Uterus (tissue), 3 donors: ENCODE measurements at regions not wholly inside any gene's neighbourhood (a gene's known extent, or its start where the extent isn't known, plus 50 kb on each side); places are given as distances from the start of the nearest gene placed in this dataset.

ENCODE experiments used
- DNase-seq, 2 donors: peaks; one replicate each; pipeline ENCODE4 v3.0.0-alpha.2; 2019 to 2020
- H3K27ac ChIP-seq, 2 donors: fragments of 200-600 bp; sonication (generic); 1 replicate in 1 of 2; 2 replicates in 1 of 2; pipeline ENCODE4 v1.5.1; 2016 to 2018
- H3K27me3 ChIP-seq, 2 donors: fragments of 200-600 bp; sonication (generic); one replicate each; pipeline ENCODE4 v1.5.1; 2018 to 2019; ENCODE audit warnings: control low read depth in 1 of 2
- H3K36me3 ChIP-seq, 2 donors: fragments of 200-600 bp; sonication (generic); one replicate each; pipeline ENCODE4 v1.5.1; 2019; ENCODE audit warnings: control low read depth in 1 of 2
- H3K4me1 ChIP-seq, 2 donors: fragments of 200-600 bp; sonication (generic); one replicate each; pipeline ENCODE4 v1.5.1; 2018 to 2019; ENCODE audit warnings: control low read depth in 1 of 2
- H3K4me3 ChIP-seq, 2 donors: fragments of 200-600 bp; sonication (generic); 1 replicate in 1 of 2; 2 replicates in 1 of 2; pipeline ENCODE4 v1.5.1; 2018 to 2019; ENCODE audit warnings: mild to moderate bottlenecking in 1 of 2
- H3K9me3 ChIP-seq, 2 donors: fragments of 200-600 bp; sonication (generic); one replicate each; pipeline ENCODE4 v1.5.1; 2019; ENCODE audit warnings: control low read depth in 1 of 2
- CTCF ChIP-seq, 4 experiments: fragments of 200-600 bp in 2 of 4; fragments of 450-650 bp in 2 of 4; sonication (generic) in 2 of 4; IDR thresholded peaks; one replicate each; pipeline ENCODE4 v1.5.1; 2016 to 2019; ENCODE audit warnings: antibody characterized with exemption in 4 of 4, mild to moderate bottlenecking in 2 of 4, moderate library complexity in 1 of 4
- POLR2A ChIP-seq, 2 donors: fragments of 450-650 bp; IDR thresholded peaks; one replicate each; pipeline ENCODE4 v1.6.1; 2016; ENCODE audit warnings: antibody characterized with exemption in 2 of 2, mild to moderate bottlenecking in 1 of 2, moderate library complexity in 1 of 2
- intact Hi-C: fragments of 100-400 bp; cut with DNase I; formaldehyde crosslinking; loops from one replicate; pipeline ENCODE4 v1.15.1; 2023; ENCODE audit warnings: low total_unique reads
- donor health status: DM: yes; HTN: yes; CAD: no.

- Histone ChIP-seq H3K36me3 (no peaks in the 10 kb centered on the region), H3K4me1 (no peaks in the 10 kb centered on the region), H3K9me3 (no peaks in the 10 kb centered on the region), H3K27ac (no peak overlapping the region), H3K4me3 (no peak overlapping the region), H3K27me3 (no peaks in the 10 kb centered on the region)
- intact Hi-C loops = no loop called here
- no peak for TF ChIP-seq CTCF (IDR thresholded peaks at IDR 0.05)
- TF ChIP-seq POLR2A (IDR thresholded peaks at IDR 0.05) = no peak
- no peak for DNase-seq
Observed at GRCh38 chr5:3995954-3996619, 400.5 kb downstream of the IRX1 start.

- Histone ChIP-seq H3K27ac (no peak overlapping the region), H3K36me3 (no peaks in the 10 kb centered on the region), H3K4me1 (no peaks in the 10 kb centered on the region), H3K27me3 (no peaks in the 10 kb centered on the region), H3K9me3 (no peaks in the 10 kb centered on the region), H3K4me3 (no peak overlapping the region)
- TF ChIP-seq POLR2A (IDR thresholded peaks at IDR 0.05) (no peak), CTCF (IDR thresholded peaks at IDR 0.05) (no peak)
- DNase-seq = no peak
- intact Hi-C loops = no loop called here
Observed at GRCh38 chr5:3996707-3997336, 401.2 kb downstream of the IRX1 start.

DNA sequence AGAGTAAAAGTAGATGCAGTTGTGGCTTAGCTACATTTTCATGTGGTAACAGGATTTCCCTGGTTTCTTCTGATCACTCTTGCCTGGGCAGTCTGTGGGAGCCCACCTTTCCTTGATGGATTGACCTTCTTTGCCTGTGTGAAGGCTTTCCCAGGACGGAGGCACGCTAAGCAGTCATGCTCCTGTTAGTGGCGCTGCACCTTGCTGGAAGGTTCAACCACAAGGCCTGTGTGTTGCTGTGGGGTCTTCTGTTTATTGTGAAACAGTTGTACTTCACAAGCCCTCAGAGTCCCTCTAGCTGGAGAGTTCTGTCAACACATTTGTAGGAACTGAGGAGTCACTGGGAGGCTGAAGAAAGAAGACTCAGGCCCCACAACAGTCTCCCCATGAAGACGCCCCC, 402.0 kb downstream of the IRX1 start:
- no peak for DNase-seq
- intact Hi-C loops = no loop called here

GRCh38 chr5:3999929-4000328, 404.3 kb downstream of the IRX1 start:
- H3K9me3 ChIP-seq = no peaks in the 10 kb centered on the region
- no peak overlapping the region for H3K4me3 ChIP-seq
- no peak for TF ChIP-seq POLR2A (IDR thresholded peaks at IDR 0.05)
- TF ChIP-seq CTCF (IDR thresholded peaks at IDR 0.05) = no peak
- DNase-seq = no peak
- intact Hi-C loops = no loop called here
- no peaks in the 10 kb centered on the region for H3K27me3 ChIP-seq
- H3K4me1 ChIP-seq = no peaks in the 10 kb centered on the region
- H3K36me3 ChIP-seq = no peaks in the 10 kb centered on the region
- no peak overlapping the region for H3K27ac ChIP-seq

More for the DNA sequence above, 402.0 kb downstream of the IRX1 start:
- Histone ChIP-seq H3K9me3 (no peaks in the 10 kb centered on the region), H3K36me3 (no peaks in the 10 kb centered on the region), H3K4me3 (no peak overlapping the region), H3K27ac (no peak overlapping the region), H3K27me3 (no peaks in the 10 kb centered on the region), H3K4me1 (no peaks in the 10 kb centered on the region)
- no peak for TF ChIP-seq POLR2A (IDR thresholded peaks at IDR 0.05)

DNA sequence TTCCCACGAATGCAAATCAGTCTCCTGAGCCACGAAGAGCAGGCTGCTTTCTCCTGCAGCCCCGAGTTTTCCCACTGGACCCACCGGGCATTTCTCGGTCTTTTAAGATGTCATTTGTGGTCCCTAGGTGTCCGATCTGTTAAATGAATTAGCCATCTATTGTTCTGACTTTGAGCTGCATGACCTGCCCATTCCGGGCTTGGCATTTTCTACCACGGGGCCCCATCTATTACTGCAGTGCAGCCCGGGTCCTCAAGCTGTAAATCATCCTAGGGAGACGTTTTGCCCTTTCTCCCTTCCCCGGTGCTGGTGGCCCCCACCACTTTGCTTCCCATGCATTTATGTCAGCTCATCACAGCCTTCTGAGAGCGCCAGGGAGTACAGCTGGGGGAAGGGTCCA, 405.4 kb downstream of the IRX1 start:
- H3K9me3 ChIP-seq = no peaks in the 10 kb centered on the region
- DNase-seq = no peak

More for the DNA sequence above, 405.4 kb downstream of the IRX1 start:
- intact Hi-C loops = no loop called here
- H3K27me3 ChIP-seq = no peaks in the 10 kb centered on the region
- no peak for TF ChIP-seq POLR2A (IDR thresholded peaks at IDR 0.05)
- TF ChIP-seq CTCF (IDR thresholded peaks at IDR 0.05) = no peak
- no peak overlapping the region for H3K27ac ChIP-seq
- H3K4me3 ChIP-seq = no peak overlapping the region
- H3K4me1 ChIP-seq = no peaks in the 10 kb centered on the region
- H3K36me3 ChIP-seq = no peaks in the 10 kb centered on the region
